Thyroid gland (tissue), 4 donors: ENCODE measurements at regions not wholly inside any gene's neighbourhood (a gene's known extent, or its start where the extent isn't known, plus 50 kb on each side); places are given as distances from the start of the nearest gene placed in this dataset.

Source experiments
- DNase-seq, 2 donors: peaks; one replicate each; pipeline ENCODE4 v3.0.0-alpha.2; 2019
- H3K27ac ChIP-seq, 3 donors: fragments of 200-600 bp; sonication (generic); 1 replicate in 2 of 3; 2 replicates in 1 of 3; pipeline ENCODE4 v1.5.1; 2016 to 2019; ENCODE audit warnings: mild to moderate bottlenecking in 1 of 3, moderate library complexity in 1 of 3
- H3K27me3 ChIP-seq: fragments of 200-600 bp; sonication (generic); one replicate; pipeline ENCODE4 v1.5.1; 2019
- H3K36me3 ChIP-seq, 2 donors: fragments of 200-600 bp; sonication (generic); one replicate each; pipeline ENCODE4 v1.5.1; 2016 to 2019
- H3K4me1 ChIP-seq, 2 donors: fragments of 200-600 bp; sonication (generic); one replicate each; pipeline ENCODE4 v1.5.1; 2017 to 2019
- H3K4me3 ChIP-seq, 3 donors: fragments of 200-600 bp; sonication (generic); replicated peaks in 1 of 3; 1 replicate in 2 of 3; 2 replicates in 1 of 3; pipeline ENCODE4 v1.5.1; 2016; ENCODE audit warnings: mild to moderate bottlenecking in 1 of 3
- H3K9me3 ChIP-seq: fragments of 200-600 bp; sonication (generic); one replicate; pipeline ENCODE4 v1.5.1; 2017
- CTCF ChIP-seq, 6 experiments: fragments of 200-600 bp in 3 of 6; fragments of 450-650 bp in 3 of 6; sonication (generic) in 3 of 6; IDR thresholded peaks; one replicate each; pipeline ENCODE4 v1.5.1; 2016 to 2019; ENCODE audit warnings: antibody characterized with exemption in 6 of 6, mild to moderate bottlenecking in 2 of 6, inconsistent platforms in 1 of 6, moderate library complexity in 1 of 6
- POLR2A ChIP-seq, 2 donors: fragments of 450-650 bp; IDR thresholded peaks; one replicate each; pipeline ENCODE4 v1.6.1; 2017; ENCODE audit warnings: antibody characterized with exemption in 2 of 2, mild to moderate bottlenecking in 2 of 2, moderate library complexity in 1 of 2
- WGBS, 2 donors: methylation state at CpG; one replicate each; pipeline ENCODE4 v1.1.5; 2017; 5-methylcytosine and 5-hydroxymethylcytosine counted together
- intact Hi-C: fragments of 100-400 bp; cut with DNase I; formaldehyde crosslinking; loops from one replicate; pipeline ENCODE4 v1.15.1; 2023

- Histone ChIP-seq H3K27me3 (no peaks in the 10 kb centered on the region), H3K36me3 (no peaks in the 10 kb centered on the region), H3K4me1 (peaks cover 3 to 6% of the 10 kb centered on the region in 2 donors), H3K9me3 (no peaks in the 10 kb centered on the region), H3K4me3 (no peak overlapping the region), H3K27ac (no peak overlapping the region)
- 13 to 18% methylated on average over 9 of the region's 9 CpGs for WGBS, 2 donors
- peak; percentile 57 to 61 for DNase-seq
- TF ChIP-seq CTCF (IDR thresholded peaks at IDR 0.05) (no peak), POLR2A (IDR thresholded peaks at IDR 0.05) (no peak)
- intact Hi-C loops = no loop called here
Observed at GRCh38 chr17:74116087-74116717, 87.3 kb upstream of the RPL38 start.

- intact Hi-C loops = no loop called here
- Histone ChIP-seq H3K36me3 (no peaks in the 10 kb centered on the region), H3K4me1 (peaks cover 3 to 6% of the 10 kb centered on the region in 2 donors), H3K4me3 (no peak overlapping the region), H3K27ac (no peak overlapping the region), H3K9me3 (no peaks in the 10 kb centered on the region), H3K27me3 (no peaks in the 10 kb centered on the region)
- 72 to 74% methylated on average over 21 of the region's 21 CpGs for WGBS, 2 donors
- TF ChIP-seq CTCF (IDR thresholded peaks at IDR 0.05) (no peak), POLR2A (IDR thresholded peaks at IDR 0.05) (no peak)
- no peak for DNase-seq
Observed at GRCh38 chr17:74117087-74117698, 86.3 kb upstream of the RPL38 start.

GRCh38 chr17:74117999-74118421 lies 85.5 kb upstream of the RPL38 start:
- H3K4me3 ChIP-seq = no peak overlapping the region
- intact Hi-C loops = no loop called here
- DNase-seq = no peak
- 78% methylated on average over 5 of the region's 5 CpGs for WGBS, 2 donors
- H3K36me3 ChIP-seq = no peaks in the 10 kb centered on the region
- H3K9me3 ChIP-seq = no peaks in the 10 kb centered on the region
- H3K4me1 ChIP-seq = peaks cover 3 to 6% of the 10 kb centered on the region in 2 donors
- no peak for TF ChIP-seq POLR2A (IDR thresholded peaks at IDR 0.05)
- TF ChIP-seq CTCF (IDR thresholded peaks at IDR 0.05) = no peak
- H3K27ac ChIP-seq = no peak overlapping the region
- no peaks in the 10 kb centered on the region for H3K27me3 ChIP-seq

- intact Hi-C loops = no loop called here
- Histone ChIP-seq H3K4me1 (peaks cover 3 to 6% of the 10 kb centered on the region in 2 donors), H3K27me3 (no peaks in the 10 kb centered on the region), H3K9me3 (no peaks in the 10 kb centered on the region), H3K27ac (no peak overlapping the region), H3K36me3 (no peaks in the 10 kb centered on the region), H3K4me3 (no peak overlapping the region)
- WGBS, 2 donors = 68 to 69% methylated on average over 6 to 8 of the region's 8 CpGs
- TF ChIP-seq CTCF (IDR thresholded peaks at IDR 0.05) (no peak), POLR2A (IDR thresholded peaks at IDR 0.05) (no peak)
- DNase-seq = no peak
Observed at GRCh38 chr17:74118504-74118903, 85.0 kb upstream of the RPL38 start.

GRCh38 chr17:74119049-74119580 lies 84.4 kb upstream of the RPL38 start:
- H3K36me3 ChIP-seq = no peaks in the 10 kb centered on the region
- H3K27me3 ChIP-seq = no peaks in the 10 kb centered on the region
- DNase-seq = no peak
- WGBS, 2 donors = 92 to 94% methylated on average over 9 to 16 of the region's 16 CpGs
- intact Hi-C loops = no loop called here
- no peak for TF ChIP-seq POLR2A (IDR thresholded peaks at IDR 0.05)
- no peak for TF ChIP-seq CTCF (IDR thresholded peaks at IDR 0.05)
- no peak overlapping the region for H3K4me3 ChIP-seq
- no peak overlapping the region for H3K27ac ChIP-seq
- peaks cover 3 to 6% of the 10 kb centered on the region in 2 donors for H3K4me1 ChIP-seq
- H3K9me3 ChIP-seq = no peaks in the 10 kb centered on the region
